Medulla oblongata (tissue), 1 donor: ENCODE measurements at regions not wholly inside any gene's neighbourhood (a gene's known extent, or its start where the extent isn't known, plus 50 kb on each side); places are given as distances from the start of the nearest gene placed in this dataset.
"Not testable (repeated sequence)": the region's sequence is repeated elsewhere in the genome, so short reads cannot be mapped to it uniquely, and the experiment has no call there.

Experiments used
- DNase-seq: peaks from one replicate; pipeline ENCODE4 v3.0.0-alpha.2; 2015; ENCODE audit errors: extremely low spot score

GRCh38 chr2:154507186-154507585 lies 191.3 kb upstream of the KCNJ3 start:
- DNase-seq: no peak

GRCh38 chr2:154518872-154519271 lies 179.6 kb upstream of the KCNJ3 start:
- DNase-seq: no peak

GRCh38 chr2:154520951-154521350 lies 177.5 kb upstream of the KCNJ3 start:
- not testable (repeated sequence) for DNase-seq

- no peak for DNase-seq
Observed at GRCh38 chr2:154526234-154526633, 172.3 kb upstream of the KCNJ3 start.

GRCh38 chr2:154527962-154528361 lies 170.5 kb upstream of the KCNJ3 start:
- no peak for DNase-seq

- no peak for DNase-seq
Observed at GRCh38 chr2:154532004-154532403, 166.5 kb upstream of the KCNJ3 start.

GRCh38 chr2:154532763-154533162 lies 165.7 kb upstream of the KCNJ3 start:
- no peak for DNase-seq

- DNase-seq: no peak
Observed at GRCh38 chr2:154533300-154533940, 165.1 kb upstream of the KCNJ3 start.

GRCh38 chr2:154537024-154537423 lies 161.5 kb upstream of the KCNJ3 start:
- no peak for DNase-seq

- DNase-seq: no peak
Observed at GRCh38 chr2:154537843-154538450, 160.5 kb upstream of the KCNJ3 start.

GRCh38 chr2:154546341-154546740 lies 152.2 kb upstream of the KCNJ3 start:
- DNase-seq: no peak

- no peak for DNase-seq
Observed at GRCh38 chr2:154549869-154550268, 148.6 kb upstream of the KCNJ3 start.

- no peak for DNase-seq
Observed at GRCh38 chr2:154551649-154552048, 146.8 kb upstream of the KCNJ3 start.

- DNase-seq: no peak
Observed at GRCh38 chr2:154554046-154554445, 144.4 kb upstream of the KCNJ3 start.

GRCh38 chr2:154555710-154556109 lies 142.8 kb upstream of the KCNJ3 start:
- no peak for DNase-seq

- no peak for DNase-seq
Observed at GRCh38 chr2:154556146-154556545, 142.3 kb upstream of the KCNJ3 start.

GRCh38 chr2:154556607-154557006 lies 141.9 kb upstream of the KCNJ3 start:
- no peak for DNase-seq

- no peak for DNase-seq
Observed at GRCh38 chr2:154557906-154558305, 140.6 kb upstream of the KCNJ3 start.

GRCh38 chr2:154565433-154565832 lies 133.1 kb upstream of the KCNJ3 start:
- no peak for DNase-seq

- no peak for DNase-seq
Observed at GRCh38 chr2:154568413-154568812, 130.1 kb upstream of the KCNJ3 start.

- no peak for DNase-seq
Observed at GRCh38 chr2:154570501-154570900, 128.0 kb upstream of the KCNJ3 start.

GRCh38 chr2:154576699-154577098 lies 121.8 kb upstream of the KCNJ3 start:
- not testable (repeated sequence) for DNase-seq

GRCh38 chr2:154577390-154577789 lies 121.1 kb upstream of the KCNJ3 start:
- no peak for DNase-seq

GRCh38 chr2:154580767-154581166 lies 117.7 kb upstream of the KCNJ3 start:
- DNase-seq: no peak
